Vagina (tissue), 2 donors: ENCODE measurements at regions not wholly inside any gene's neighbourhood (a gene's known extent, or its start where the extent isn't known, plus 50 kb on each side); places are given as distances from the start of the nearest gene placed in this dataset.

ENCODE experiments used
- CTCF ChIP-seq, 3 experiments: fragments of 450-650 bp in 2 of 3; fragments of 200-600 bp in 1 of 3; sonication (generic) in 1 of 3; IDR thresholded peaks; one replicate each; pipeline ENCODE4 v1.5.1; 2017 to 2019; ENCODE audit warnings: antibody characterized with exemption in 3 of 3, mild to moderate bottlenecking in 2 of 3, moderate library complexity in 2 of 3
- POLR2A ChIP-seq, 2 donors: fragments of 450-650 bp; IDR thresholded peaks; one replicate each; pipeline ENCODE4 v1.6.1; 2017; ENCODE audit warnings: antibody characterized with exemption in 2 of 2, mild to moderate bottlenecking in 2 of 2, moderate library complexity in 2 of 2

GRCh38 chr3:76387000-76387399, 601.7 kb upstream of the ZNF717 start:
- TF ChIP-seq CTCF (IDR thresholded peaks at IDR 0.05) = no peak
- no peak for TF ChIP-seq POLR2A (IDR thresholded peaks at IDR 0.05)
